NCI-H1436 treated with DMSO at 0.1 percent for 48 hours (cell line): ENCODE measurements at regions not wholly inside any gene's neighbourhood (a gene's known extent, or its start where the extent isn't known, plus 50 kb on each side); places are given as distances from the start of the nearest gene placed in this dataset.

ENCODE experiments used
- DNase-seq: peaks from one replicate; lab custom pipeline; 2025; lab: John Stamatoyannopoulos, UW

- DNase-seq: no peak
These were observed 542.4 kb upstream of the FAM241A start for GRCh38 chr4:111602848-111603247.

GRCh38 chr4:111605111-111605510 lies 540.1 kb upstream of the FAM241A start:
- DNase-seq: no peak

GRCh38 chr4:111610681-111611080 lies 534.6 kb upstream of the FAM241A start:
- DNase-seq: peak; percentile 16

- no peak for DNase-seq
These were observed 526.3 kb upstream of the FAM241A start for GRCh38 chr4:111618908-111619307.

GRCh38 chr4:111628437-111628836 lies 516.8 kb upstream of the FAM241A start:
- DNase-seq: no peak

- DNase-seq: no peak
These were observed 514.5 kb upstream of the FAM241A start for GRCh38 chr4:111630705-111631104.

GRCh38 chr4:111631215-111631999 lies 513.8 kb upstream of the FAM241A start:
- no peak for DNase-seq

- DNase-seq: no peak
These were observed 512.6 kb upstream of the FAM241A start for GRCh38 chr4:111632641-111633151.

GRCh38 chr4:111633663-111634266 lies 511.5 kb upstream of the FAM241A start:
- DNase-seq: no peak

GRCh38 chr4:111635646-111636045 lies 509.6 kb upstream of the FAM241A start:
- DNase-seq: no peak

GRCh38 chr4:111636961-111637585 lies 508.2 kb upstream of the FAM241A start:
- no peak for DNase-seq

GRCh38 chr4:111639120-111639690 lies 506.0 kb upstream of the FAM241A start:
- no peak for DNase-seq

GRCh38 chr4:111639876-111640275 lies 505.4 kb upstream of the FAM241A start:
- no peak for DNase-seq

GRCh38 chr4:111641813-111642579 lies 503.3 kb upstream of the FAM241A start:
- DNase-seq: peak; percentile 2

- DNase-seq: no peak
These were observed 497.2 kb upstream of the FAM241A start for GRCh38 chr4:111648056-111648455.

GRCh38 chr4:111649308-111649707 lies 495.9 kb upstream of the FAM241A start:
- no peak for DNase-seq

- no peak for DNase-seq
These were observed 495.1 kb upstream of the FAM241A start for GRCh38 chr4:111650146-111650545.

GRCh38 chr4:111650674-111651086 lies 494.6 kb upstream of the FAM241A start:
- DNase-seq: no peak

- DNase-seq: no peak
These were observed 493.0 kb upstream of the FAM241A start for GRCh38 chr4:111652236-111652635.

GRCh38 chr4:111652986-111653385 lies 492.3 kb upstream of the FAM241A start:
- no peak for DNase-seq

- DNase-seq: no peak
These were observed 482.8 kb upstream of the FAM241A start for GRCh38 chr4:111662496-111662895.
